IgD-negative memory B cell (primary cell): ENCODE measurements at regions not wholly inside any gene's neighbourhood (a gene's known extent, or its start where the extent isn't known, plus 50 kb on each side); places are given as distances from the start of the nearest gene placed in this dataset.
"Not testable (repeated sequence)": the region's sequence is repeated elsewhere in the genome, so short reads cannot be mapped to it uniquely, and the experiment has no call there.

Experiments
- H3K27ac Mint-ChIP-seq, 3 donors: one replicate each; pipeline ENCODE4 v1.8.0; 2020 to 2022; ENCODE audit warnings: mild to moderate bottlenecking in 3 of 3, mixed read lengths in 3 of 3, moderate library complexity in 1 of 3
- H3K27me3 Mint-ChIP-seq: one replicate; pipeline ENCODE4 v1.8.0; 2021; ENCODE audit warnings: mixed read lengths
- H3K36me3 Mint-ChIP-seq: one replicate; pipeline ENCODE4 v1.8.0; 2020; ENCODE audit warnings: mild to moderate bottlenecking, mixed read lengths
- H3K4me1 Mint-ChIP-seq, 3 donors: one replicate each; pipeline ENCODE4 v1.8.0; 2020 to 2022; ENCODE audit warnings: mixed read lengths in 3 of 3, mild to moderate bottlenecking in 1 of 3
- H3K4me3 Mint-ChIP-seq, 4 donors: one replicate each; pipeline ENCODE4 v1.8.0; 2020 to 2022; ENCODE audit warnings: mild to moderate bottlenecking in 4 of 4, mixed read lengths in 4 of 4, moderate library complexity in 3 of 4
- H3K9me3 Mint-ChIP-seq, 3 donors: one replicate each; pipeline ENCODE4 v1.8.0; 2020 to 2021; ENCODE audit warnings: mixed read lengths in 3 of 3, mild to moderate bottlenecking in 1 of 3

DNA sequence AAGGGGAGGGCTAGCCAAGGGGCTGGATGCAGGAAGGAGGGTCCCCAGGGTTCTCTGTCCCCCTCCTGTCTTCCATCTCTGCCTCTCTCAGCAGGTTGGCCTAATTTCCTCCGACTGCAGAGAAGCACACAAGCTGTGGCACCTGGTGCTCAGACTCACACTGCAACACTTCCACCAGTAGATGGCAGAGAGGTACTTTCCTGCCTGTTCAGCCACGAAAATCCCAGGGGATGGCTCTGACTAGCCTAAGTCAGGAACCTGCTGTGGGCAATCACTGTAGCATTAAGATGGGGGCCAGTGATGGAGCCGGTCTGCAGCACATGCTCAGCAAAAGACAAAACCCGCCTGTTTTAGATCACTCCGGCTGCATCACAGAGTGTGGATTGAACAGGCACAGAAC, 2721.7 kb upstream of the TPTE start:
- not testable (repeated sequence) for H3K4me1 Mint-ChIP-seq, H3K9me3 Mint-ChIP-seq, H3K27ac Mint-ChIP-seq, H3K36me3 Mint-ChIP-seq, H3K27me3 Mint-ChIP-seq, H3K4me3 Mint-ChIP-seq

GRCh38 chr21:7813475-7813874, 2707.9 kb upstream of the TPTE start:
- not testable (repeated sequence) for H3K9me3 Mint-ChIP-seq, H3K27me3 Mint-ChIP-seq, H3K36me3 Mint-ChIP-seq, H3K4me3 Mint-ChIP-seq, H3K4me1 Mint-ChIP-seq, H3K27ac Mint-ChIP-seq

GRCh38 chr21:7817013-7817412, 2704.4 kb upstream of the TPTE start:
- H3K4me1 Mint-ChIP-seq, H3K4me3 Mint-ChIP-seq, H3K36me3 Mint-ChIP-seq, H3K27me3 Mint-ChIP-seq, H3K9me3 Mint-ChIP-seq, H3K27ac Mint-ChIP-seq: not testable (repeated sequence)

- not testable (repeated sequence) for H3K36me3 Mint-ChIP-seq, H3K27ac Mint-ChIP-seq, H3K9me3 Mint-ChIP-seq, H3K4me3 Mint-ChIP-seq, H3K27me3 Mint-ChIP-seq, H3K4me1 Mint-ChIP-seq
These were observed 2702.1 kb upstream of the TPTE start for GRCh38 chr21:7819301-7819700.

DNA sequence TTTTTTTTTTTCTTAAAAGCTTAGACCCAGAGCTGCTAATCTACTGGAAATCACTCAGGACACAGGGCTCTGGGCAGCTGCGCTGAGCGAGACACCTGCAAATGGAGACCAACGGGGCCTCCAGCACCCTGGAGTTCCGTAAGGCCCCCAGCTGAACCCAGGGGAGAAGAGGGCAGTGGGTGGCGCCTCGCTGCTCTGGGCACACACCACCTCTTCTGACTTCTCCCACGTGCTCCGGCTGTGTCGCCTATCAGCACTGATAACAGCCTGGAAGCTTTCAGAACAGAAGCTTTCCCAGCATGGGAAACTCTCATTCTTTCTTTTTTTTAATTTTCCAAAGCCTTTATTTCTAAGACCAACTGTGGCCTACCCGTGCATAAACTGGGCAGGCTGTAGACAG, 2695.8 kb upstream of the TPTE start:
- not testable (repeated sequence) for H3K4me3 Mint-ChIP-seq, H3K4me1 Mint-ChIP-seq, H3K27ac Mint-ChIP-seq, H3K9me3 Mint-ChIP-seq, H3K27me3 Mint-ChIP-seq, H3K36me3 Mint-ChIP-seq

GRCh38 chr21:7826174-7826573, 2695.2 kb upstream of the TPTE start:
- not testable (repeated sequence) for H3K27me3 Mint-ChIP-seq

GRCh38 chr21:7828260-7828659, 2693.1 kb upstream of the TPTE start:
- not testable (repeated sequence) for H3K36me3 Mint-ChIP-seq, H3K9me3 Mint-ChIP-seq, H3K27me3 Mint-ChIP-seq, H3K4me3 Mint-ChIP-seq, H3K27ac Mint-ChIP-seq, H3K4me1 Mint-ChIP-seq

More at GRCh38 chr21:7826174-7826573, 2695.2 kb upstream of the TPTE start:
- H3K27ac Mint-ChIP-seq, H3K4me1 Mint-ChIP-seq, H3K9me3 Mint-ChIP-seq, H3K36me3 Mint-ChIP-seq, H3K4me3 Mint-ChIP-seq: not testable (repeated sequence)

GRCh38 chr21:7829411-7829810, 2692.0 kb upstream of the TPTE start:
- H3K27me3 Mint-ChIP-seq, H3K9me3 Mint-ChIP-seq, H3K36me3 Mint-ChIP-seq, H3K4me1 Mint-ChIP-seq, H3K27ac Mint-ChIP-seq, H3K4me3 Mint-ChIP-seq: not testable (repeated sequence)

GRCh38 chr21:7837315-7837714, 2684.1 kb upstream of the TPTE start:
- H3K27me3 Mint-ChIP-seq, H3K27ac Mint-ChIP-seq, H3K9me3 Mint-ChIP-seq, H3K4me3 Mint-ChIP-seq, H3K36me3 Mint-ChIP-seq, H3K4me1 Mint-ChIP-seq: not testable (repeated sequence)

DNA sequence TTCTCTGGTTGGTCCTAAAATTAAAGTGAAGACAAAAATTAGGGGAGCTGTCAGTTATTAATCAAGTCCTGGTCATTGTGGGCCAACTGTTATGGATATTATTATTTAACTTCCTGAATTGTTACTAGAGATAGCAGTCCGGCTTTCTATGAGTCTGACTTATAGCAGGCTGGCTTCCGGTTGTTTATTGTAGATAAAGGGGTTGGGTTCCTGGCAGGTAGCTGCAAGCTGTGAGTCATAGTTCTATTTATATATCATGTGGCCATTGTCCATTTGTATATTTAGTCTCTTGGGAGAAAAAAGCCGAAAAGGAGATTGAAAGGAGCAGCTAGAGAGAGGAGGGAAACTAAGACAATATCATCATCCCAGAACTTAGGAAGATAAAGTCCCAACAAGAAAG, 2668.0 kb upstream of the TPTE start:
- not testable (repeated sequence) for H3K4me3 Mint-ChIP-seq, H3K4me1 Mint-ChIP-seq, H3K27ac Mint-ChIP-seq, H3K27me3 Mint-ChIP-seq, H3K9me3 Mint-ChIP-seq, H3K36me3 Mint-ChIP-seq

DNA sequence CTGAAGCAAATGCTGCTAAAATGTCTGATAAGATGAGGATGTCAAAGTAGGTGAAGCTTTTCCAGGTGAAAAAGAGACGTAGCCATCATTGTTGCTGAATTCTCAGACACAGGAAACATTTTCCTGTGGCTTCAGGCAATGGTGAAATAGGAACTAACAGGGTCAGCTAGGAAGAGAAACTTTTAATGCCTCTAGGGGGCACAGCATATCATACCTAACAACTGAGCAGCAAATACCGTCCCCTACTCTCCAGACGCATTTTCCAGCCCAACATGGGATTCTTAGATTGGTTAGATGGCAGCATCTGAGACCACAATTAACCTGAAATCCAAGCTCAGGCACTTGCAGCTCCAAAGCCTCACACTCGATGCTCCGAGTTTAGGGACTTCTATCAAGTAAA, 2667.5 kb upstream of the TPTE start:
- not testable (repeated sequence) for H3K27ac Mint-ChIP-seq, H3K4me1 Mint-ChIP-seq, H3K27me3 Mint-ChIP-seq, H3K9me3 Mint-ChIP-seq, H3K36me3 Mint-ChIP-seq, H3K4me3 Mint-ChIP-seq
